Retinal pigment epithelial cell (primary cell): ENCODE measurements at regions not wholly inside any gene's neighbourhood (a gene's known extent, or its start where the extent isn't known, plus 50 kb on each side); places are given as distances from the start of the nearest gene placed in this dataset.

ENCODE experiments used
- DNase-seq: peaks from one replicate; pipeline ENCODE4 v3.0.0-alpha.2; 2010; ENCODE audit warnings: low read depth
- H3K4me3 ChIP-seq: 2 replicates; pipeline ENCODE4 v1.5.1; 2011; ENCODE audit warnings: mild to moderate bottlenecking, low read length, control low read depth, moderate library complexity
- CTCF ChIP-seq: conservative IDR thresholded peaks from 2 replicates; pipeline ENCODE4 v1.5.1; 2011; ENCODE audit warnings: low read depth, low read length, control low read depth, inconsistent platforms

DNA sequence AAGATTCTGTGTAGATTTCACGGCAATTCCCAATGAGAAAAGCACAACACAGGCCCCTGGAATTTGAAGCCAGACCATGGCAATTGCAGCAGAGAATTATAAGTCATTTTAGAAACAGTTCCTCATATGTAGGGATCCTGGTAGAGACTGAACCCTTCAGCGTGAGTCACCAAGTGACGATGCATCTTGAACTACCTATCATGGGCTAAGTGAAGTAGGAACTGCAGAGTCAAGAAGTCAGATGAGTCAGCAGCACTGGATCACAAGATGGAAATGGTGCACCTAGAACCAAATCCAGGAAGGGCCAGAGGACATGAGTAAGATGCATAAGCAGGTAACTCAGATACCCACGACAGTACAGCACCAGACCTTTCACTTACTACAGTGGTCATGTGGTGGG is 140.0 kb upstream of the TPK1 start:
- DNase-seq = no peak

GRCh38 chr7:144969787-144970186 is 133.9 kb upstream of the TPK1 start:
- DNase-seq = no peak
- no peak overlapping the region for H3K4me3 ChIP-seq
- no peak for TF ChIP-seq CTCF

More for the DNA sequence above, 140.0 kb upstream of the TPK1 start:
- TF ChIP-seq CTCF = no peak
- no peak overlapping the region for H3K4me3 ChIP-seq

- no peak for DNase-seq
- no peak for TF ChIP-seq CTCF
- no peak overlapping the region for H3K4me3 ChIP-seq
These were observed 124.9 kb upstream of the TPK1 start for GRCh38 chr7:144960763-144961162.

GRCh38 chr7:144957998-144958397 is 122.1 kb upstream of the TPK1 start:
- no peak overlapping the region for H3K4me3 ChIP-seq
- TF ChIP-seq CTCF = no peak
- no peak for DNase-seq

GRCh38 chr7:144955422-144955821 is 119.6 kb upstream of the TPK1 start:
- no peak for DNase-seq
- H3K4me3 ChIP-seq = no peak overlapping the region
- TF ChIP-seq CTCF = no peak

DNA sequence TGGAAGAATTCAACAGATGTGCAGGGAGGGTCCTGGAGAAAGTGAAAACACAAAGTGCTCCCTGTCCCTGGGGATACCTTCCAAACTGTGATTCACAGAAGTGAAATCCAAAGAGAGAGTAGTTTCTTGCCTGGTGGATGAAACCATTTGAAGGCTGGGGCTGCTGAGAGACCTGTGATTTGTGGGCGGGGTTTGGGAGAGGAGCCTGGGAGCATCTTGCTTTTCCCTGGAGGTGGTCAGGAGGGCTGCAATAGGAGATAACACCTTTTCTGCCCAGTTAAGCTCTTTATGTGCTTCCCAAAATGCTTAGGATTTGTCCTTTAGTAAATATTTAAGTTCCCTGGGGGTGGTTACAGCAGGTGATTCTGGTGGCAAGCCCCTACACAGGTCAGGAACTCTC is 105.3 kb upstream of the TPK1 start:
- DNase-seq = no peak
- no peak overlapping the region for H3K4me3 ChIP-seq
- TF ChIP-seq CTCF = no peak

- no peak for TF ChIP-seq CTCF
- no peak overlapping the region for H3K4me3 ChIP-seq
- DNase-seq = no peak
These were observed 101.3 kb upstream of the TPK1 start for GRCh38 chr7:144937199-144937598.
